ENCODE measurements at regions not wholly inside any gene's neighbourhood (a gene's known extent, or its start where the extent isn't known, plus 50 kb on each side); places are given as distances from the start of the nearest gene placed in this dataset.

DNA sequence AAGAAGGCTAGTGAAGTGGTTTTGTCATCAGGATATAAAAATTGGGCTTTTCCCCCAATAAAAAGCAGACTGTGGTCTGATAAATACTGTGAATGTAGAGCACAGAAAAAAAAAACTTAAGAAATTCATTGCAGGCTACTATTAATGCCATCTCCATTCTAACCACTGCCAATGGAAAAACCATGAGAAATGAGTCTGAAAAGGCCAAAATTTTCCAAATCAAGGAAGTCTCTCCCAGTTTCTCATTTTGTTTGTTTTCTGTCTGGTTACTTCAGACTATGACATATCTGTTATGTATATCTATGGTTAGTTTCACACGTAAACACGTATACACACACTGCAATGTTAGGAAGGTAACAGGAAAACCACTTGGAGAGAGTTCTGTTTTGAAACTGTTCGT, 193.6 kb upstream of the TSC22D1 start (continued):
- TF ChIP-seq ZNF274 (IDR thresholded peaks at IDR 0.05; ENCODE audit: borderline replicate concordance, extremely low read depth, low read length) (no peak), EGR1 (IDR thresholded peaks at IDR 0.05; ENCODE audit: borderline replicate concordance, low read depth, low read length) (no peak), RBBP5 (IDR thresholded peaks at IDR 0.05; ENCODE audit: borderline replicate concordance, low read depth, low read length) (no peak), POLR2AphosphoS5 (IDR thresholded peaks at IDR 0.05; ENCODE audit: low read depth, low read length) (no peak), SIX5 (IDR thresholded peaks at IDR 0.05; ENCODE audit: low read depth, low read length) (no peak), RAD21 (IDR thresholded peaks at IDR 0.05 in 1 of 2, conservative IDR thresholded peaks at IDR 0.05 in 1 of 2; ENCODE audit: low read depth in 2 of 2, low read length in 2 of 2) (no peak), BRCA1 (IDR thresholded peaks at IDR 0.05; ENCODE audit: low read depth, low read length) (no peak), PHF8 (conservative IDR thresholded peaks at IDR 0.05; ENCODE audit: low read depth, low read length) (no peak), CBX8 (IDR thresholded peaks at IDR 0.05; ENCODE audit: borderline replicate concordance, low read depth, low read length) (no peak)
